ENCODE measurements at regions not wholly inside any gene's neighbourhood (a gene's known extent, or its start where the extent isn't known, plus 50 kb on each side); places are given as distances from the start of the nearest gene placed in this dataset.

GRCh38 chr9:88672874-88673689, 138.1 kb downstream of the NXNL2 start (continued):
- TF ChIP-seq, protein P1, sequence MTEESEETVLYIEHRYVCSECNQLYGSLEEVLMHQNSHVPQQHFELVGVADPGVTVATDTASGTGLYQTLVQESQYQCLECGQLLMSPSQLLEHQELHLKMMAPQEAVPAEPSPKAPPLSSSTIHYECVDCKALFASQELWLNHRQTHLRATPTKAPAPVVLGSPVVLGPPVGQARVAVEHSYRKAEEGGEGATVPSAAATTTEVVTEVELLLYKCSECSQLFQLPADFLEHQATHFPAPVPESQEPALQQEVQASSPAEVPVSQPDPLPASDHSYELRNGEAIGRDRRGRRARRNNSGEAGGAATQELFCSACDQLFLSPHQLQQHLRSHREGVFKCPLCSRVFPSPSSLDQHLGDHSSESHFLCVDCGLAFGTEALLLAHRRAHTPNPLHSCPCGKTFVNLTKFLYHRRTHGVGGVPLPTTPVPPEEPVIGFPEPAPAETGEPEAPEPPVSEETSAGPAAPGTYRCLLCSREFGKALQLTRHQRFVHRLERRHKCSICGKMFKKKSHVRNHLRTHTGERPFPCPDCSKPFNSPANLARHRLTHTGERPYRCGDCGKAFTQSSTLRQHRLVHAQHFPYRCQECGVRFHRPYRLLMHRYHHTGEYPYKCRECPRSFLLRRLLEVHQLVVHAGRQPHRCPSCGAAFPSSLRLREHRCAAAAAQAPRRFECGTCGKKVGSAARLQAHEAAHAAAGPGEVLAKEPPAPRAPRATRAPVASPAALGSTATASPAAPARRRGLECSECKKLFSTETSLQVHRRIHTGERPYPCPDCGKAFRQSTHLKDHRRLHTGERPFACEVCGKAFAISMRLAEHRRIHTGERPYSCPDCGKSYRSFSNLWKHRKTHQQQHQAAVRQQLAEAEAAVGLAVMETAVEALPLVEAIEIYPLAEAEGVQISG (CRISPR knock-in tag; IDR thresholded peaks at IDR 0.05) = 0 out of 2 replicates have a peak, but pooled peaks have one; percentile 38
- peak; percentile 60 for TF ChIP-seq STAG1 (CRISPR knock-in tag; IDR thresholded peaks at IDR 0.05)
- no peak for TF ChIP-seq ZNF547 (CRISPR knock-in tag; IDR thresholded peaks at IDR 0.05)
- TF ChIP-seq ZNF143 (CRISPR knock-in tag; IDR thresholded peaks at IDR 0.05) = no peak
- TF ChIP-seq TRIM22 (IDR thresholded peaks at IDR 0.05) = 0 out of 2 replicates have a peak, but pooled peaks have one; percentile 9

DNA sequence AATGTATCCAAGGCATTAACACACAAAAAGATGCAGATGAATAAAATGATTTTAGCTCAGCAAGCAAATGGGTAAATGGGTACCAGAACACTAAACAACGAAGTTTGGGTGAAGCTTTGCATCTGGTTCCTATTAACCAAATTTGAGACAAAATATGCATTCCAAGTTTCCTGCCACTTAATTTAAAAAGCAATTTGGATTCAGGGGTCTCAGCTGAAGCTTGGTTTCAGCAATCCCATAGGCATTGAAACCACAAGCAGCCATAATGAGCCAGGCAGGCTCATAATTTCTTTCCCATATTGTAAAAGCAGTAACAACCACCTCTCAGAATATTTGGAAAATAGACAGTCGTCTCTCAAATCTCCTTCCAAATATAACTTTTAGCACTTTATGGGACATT, 138.9 kb downstream of the NXNL2 start:
- no peaks in the 10 kb centered on the region for H3K36me3 ChIP-seq (replicated peaks in 1 of 2; ENCODE audit: control insufficient read depth in 1 of 2, insufficient read depth in 2 of 2, low read length in 2 of 2)
- H3K9ac ChIP-seq (ENCODE audit: insufficient read depth, low read depth, low read length) = no peak overlapping the region
- no peak for FAIRE-seq
- no peaks in the 10 kb centered on the region for H3K9me3 ChIP-seq (ENCODE audit: low read length)
- no peaks in the 10 kb centered on the region for H3K79me2 ChIP-seq (ENCODE audit: insufficient read depth, low read length)
- ChIA-PET CTCF (ENCODE audit: low intra/inter-chr PET ratio, low total read pairs) (interaction anchor here (1.1 kb wide), 1 partner anchor 327 kb away, joined by 4 read pairs; no protein-coding TSS in a partner anchor), POLR2A (no interaction called here)
- intact Hi-C loops (cut with micrococcal nuclease; ENCODE audit: unreplicated experiment) = loop anchor here (1.0 kb wide), 1 partner anchor 67 kb away; no protein-coding TSS in a partner anchor
- BruUV-seq (replicated peaks) = no TSS peak
- no peak for ATAC-seq
- H2AFZ ChIP-seq (ENCODE audit: low read length) = no peak overlapping the region
- no peak overlapping the region for H3K4me2 ChIP-seq (ENCODE audit: low read depth, low read length)
- H3K27ac ChIP-seq (ENCODE audit: extremely low read length, insufficient read depth, low read length) = no peak overlapping the region
- DNase-seq (ENCODE audit: low spot score) = no peak
- H3K4me3 ChIP-seq (replicated peaks in 1 of 3; ENCODE audit: insufficient read depth in 1 of 3, low read depth in 2 of 3, low read length in 3 of 3) = no peak overlapping the region
- in situ Hi-C loops (cut with HindIII; ENCODE audit: extremely low pct_ligation_motif_present, low pct_unique_long_range_greater_than_20kb) = no loop called here
- no peaks in the 10 kb centered on the region; a peak in 1 of 5 replicates for H3K27me3 ChIP-seq (ENCODE audit: control insufficient read depth in 1 of 2, insufficient read depth in 2 of 2, low read length in 2 of 2)
- no peaks in the 10 kb centered on the region for H4K20me1 ChIP-seq (ENCODE audit: insufficient read depth, low read length)
- 31% methylated on average over 2 of the region's 2 CpGs for WGBS (ENCODE audit: low lambda C conversion rate)
- H3K4me1 ChIP-seq (ENCODE audit: insufficient read depth, low read length) = peaks cover 6% of the 10 kb centered on the region; the same call in 1 of the 2 replicates
- TF ChIP-seq ZNF263 (CRISPR knock-in tag; IDR thresholded peaks at IDR 0.05) (no peak), NFYB (CRISPR knock-in tag; IDR thresholded peaks at IDR 0.05) (no peak), ZBTB7B (CRISPR knock-in tag; IDR thresholded peaks at IDR 0.05) (no peak), SNAI1 (CRISPR knock-in tag; IDR thresholded peaks at IDR 0.05; ENCODE audit: borderline replicate concordance) (no peak), ZNF598 (CRISPR knock-in tag; IDR thresholded peaks at IDR 0.05; ENCODE audit: borderline replicate concordance) (no peak), FOXP1 (IDR thresholded peaks at IDR 0.05) (no peak), FOXP1 (CRISPR knock-in tag; IDR thresholded peaks at IDR 0.05) (no peak), NRL (CRISPR knock-in tag; IDR thresholded peaks at IDR 0.05; ENCODE audit: borderline replicate concordance) (no peak), ZFP36 (IDR thresholded peaks at IDR 0.05; ENCODE audit: borderline replicate concordance, low read depth, low read length, partially characterized antibody) (no peak), ZMAT3 (CRISPR knock-in tag; conservative IDR thresholded peaks at IDR 0.05) (no peak), RELA (CRISPR knock-in tag; IDR thresholded peaks at IDR 0.05) (no peak), DMAP1 (CRISPR knock-in tag; IDR thresholded peaks at IDR 0.05) (no peak), CREB1 (IDR thresholded peaks at IDR 0.05) (no peak), CREB1 (CRISPR knock-in tag; IDR thresholded peaks at IDR 0.05) (no peak)
- TF ChIP-seq, protein P2, sequence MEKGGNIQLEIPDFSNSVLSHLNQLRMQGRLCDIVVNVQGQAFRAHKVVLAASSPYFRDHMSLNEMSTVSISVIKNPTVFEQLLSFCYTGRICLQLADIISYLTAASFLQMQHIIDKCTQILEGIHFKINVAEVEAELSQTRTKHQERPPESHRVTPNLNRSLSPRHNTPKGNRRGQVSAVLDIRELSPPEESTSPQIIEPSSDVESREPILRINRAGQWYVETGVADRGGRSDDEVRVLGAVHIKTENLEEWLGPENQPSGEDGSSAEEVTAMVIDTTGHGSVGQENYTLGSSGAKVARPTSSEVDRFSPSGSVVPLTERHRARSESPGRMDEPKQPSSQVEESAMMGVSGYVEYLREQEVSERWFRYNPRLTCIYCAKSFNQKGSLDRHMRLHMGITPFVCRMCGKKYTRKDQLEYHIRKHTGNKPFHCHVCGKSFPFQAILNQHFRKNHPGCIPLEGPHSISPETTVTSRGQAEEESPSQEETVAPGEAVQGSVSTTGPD (CRISPR knock-in tag; IDR thresholded peaks at IDR 0.05) = no peak
